Left renal pelvis (tissue), 4 donors: ENCODE measurements at regions not wholly inside any gene's neighbourhood (a gene's known extent, or its start where the extent isn't known, plus 50 kb on each side); places are given as distances from the start of the nearest gene placed in this dataset.
A peak's percentile ranks its signal among the peaks of the same experiment; 100 is the strongest.

ENCODE experiments used
- DNase-seq, 4 donors: peaks; one replicate each; pipeline ENCODE4 v3.0.0-alpha.2; 2013; ENCODE audit warnings: low read depth in 4 of 4, low spot score in 3 of 4

DNA sequence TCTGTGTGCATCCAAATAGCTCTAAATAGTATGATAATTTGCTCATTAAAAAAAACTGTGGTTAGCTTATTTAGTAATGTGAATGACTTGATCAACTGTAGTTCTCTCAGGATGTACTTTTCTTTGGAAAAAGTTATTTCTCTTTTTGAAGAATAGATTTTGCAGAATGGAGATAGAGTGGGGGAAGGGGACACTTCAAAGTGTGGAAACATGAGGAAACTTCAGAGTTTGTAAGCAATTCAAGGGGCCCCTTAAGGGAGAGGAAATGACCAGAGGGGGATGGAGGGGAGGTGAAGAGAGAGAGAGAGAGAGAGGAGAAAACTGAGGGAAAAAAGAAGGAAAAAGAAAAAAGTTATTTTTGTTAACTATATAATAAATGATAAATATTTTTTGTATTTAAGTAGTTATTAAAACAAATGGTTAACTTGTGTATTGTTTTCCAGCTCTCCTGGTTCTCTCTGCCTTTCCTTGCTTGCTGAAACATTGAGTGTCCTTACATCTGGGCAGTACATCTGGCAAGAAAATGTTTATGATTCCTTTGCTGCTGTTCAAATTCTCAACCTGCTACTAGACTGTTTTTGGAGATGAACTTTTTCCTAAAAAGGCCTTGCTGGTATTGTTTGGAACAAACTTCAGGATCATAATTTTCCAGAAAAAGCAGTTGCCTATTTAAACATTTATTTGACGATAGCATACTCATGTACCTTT lies 497.5 kb upstream of the CITED2 start:
- no peak for DNase-seq

DNA sequence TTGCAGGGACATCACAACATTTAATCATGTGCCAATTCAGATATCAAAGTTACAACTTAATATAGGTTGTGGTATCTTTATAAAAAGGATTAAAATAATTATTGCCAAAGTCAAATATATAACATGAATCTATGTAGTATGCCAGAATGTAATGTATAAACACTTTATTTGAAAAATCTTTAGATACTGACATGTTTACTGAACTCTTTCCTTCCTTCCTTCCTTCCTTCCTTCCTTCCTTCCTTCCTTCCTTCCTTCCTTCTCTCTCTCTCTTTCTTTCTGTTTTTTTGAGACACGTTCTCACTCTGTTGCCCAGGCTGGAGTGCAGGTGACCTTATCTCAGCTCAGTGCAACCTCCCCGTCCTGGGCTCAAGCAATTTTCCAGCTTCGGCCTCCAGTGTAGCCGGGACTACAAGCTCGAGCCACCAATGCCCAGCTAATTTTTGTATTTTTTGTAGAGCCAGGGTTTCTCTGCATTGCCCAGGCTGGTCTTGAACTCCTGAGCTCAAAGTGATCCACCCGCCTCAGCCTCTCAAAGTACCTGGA lies 496.8 kb upstream of the CITED2 start:
- no peak for DNase-seq

DNA sequence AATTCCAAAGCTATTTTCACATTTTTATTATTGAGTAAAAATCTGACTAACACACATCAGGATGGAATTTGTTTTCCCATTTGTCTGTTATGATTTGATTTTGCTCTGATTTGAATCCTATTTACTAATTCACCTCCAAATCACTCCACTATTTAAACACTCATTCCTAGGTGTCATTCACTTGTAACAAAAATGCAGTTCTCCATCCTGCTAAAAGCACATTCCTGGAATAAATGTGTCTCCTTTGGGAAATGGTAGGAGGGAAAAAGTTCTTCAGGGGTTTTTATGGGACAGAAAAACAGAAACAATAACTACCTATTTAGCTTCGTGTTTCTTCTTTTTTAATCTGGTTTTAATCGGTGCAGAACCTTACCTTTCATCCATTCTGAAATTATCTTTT lies 494.1 kb upstream of the CITED2 start:
- no peak for DNase-seq

DNA sequence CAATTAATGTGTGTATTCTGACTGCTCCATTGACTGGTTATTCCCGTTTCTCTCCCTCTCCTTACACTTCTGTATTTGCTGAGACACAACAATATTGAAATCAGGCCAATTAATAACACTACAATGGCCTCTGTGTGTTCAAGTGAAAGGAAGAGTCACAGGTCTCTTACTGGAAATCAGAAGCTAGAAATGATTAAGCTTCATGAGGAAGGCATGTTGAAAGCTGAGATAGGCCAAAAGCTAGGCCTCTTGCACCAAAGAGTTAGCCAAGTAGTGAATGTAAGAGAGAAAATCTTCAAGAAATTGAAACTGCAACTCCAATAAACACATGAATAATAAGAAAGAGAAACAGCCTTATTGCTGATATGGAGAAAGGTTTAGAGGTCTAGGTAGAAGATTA lies 489.5 kb upstream of the CITED2 start:
- DNase-seq = no peak

DNA sequence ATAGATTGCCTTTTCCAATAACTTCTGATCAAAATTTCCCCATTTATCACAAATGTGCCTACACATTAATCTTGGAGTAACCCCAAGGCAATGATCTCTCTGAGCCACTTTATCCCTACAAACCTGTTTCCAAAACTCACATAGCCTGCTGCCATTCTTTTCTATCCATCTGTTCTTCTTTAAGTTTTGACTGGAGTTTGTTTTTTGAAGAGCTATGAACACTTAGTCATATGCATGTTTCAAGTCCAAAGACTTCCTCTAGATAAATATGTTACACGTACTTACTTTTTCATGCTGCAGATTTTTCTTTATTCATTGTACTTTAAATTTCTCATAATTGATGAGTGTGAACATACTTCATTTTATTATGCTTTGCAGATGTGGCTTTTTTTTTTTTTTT lies 488.9 kb upstream of the CITED2 start:
- no peak for DNase-seq

DNA sequence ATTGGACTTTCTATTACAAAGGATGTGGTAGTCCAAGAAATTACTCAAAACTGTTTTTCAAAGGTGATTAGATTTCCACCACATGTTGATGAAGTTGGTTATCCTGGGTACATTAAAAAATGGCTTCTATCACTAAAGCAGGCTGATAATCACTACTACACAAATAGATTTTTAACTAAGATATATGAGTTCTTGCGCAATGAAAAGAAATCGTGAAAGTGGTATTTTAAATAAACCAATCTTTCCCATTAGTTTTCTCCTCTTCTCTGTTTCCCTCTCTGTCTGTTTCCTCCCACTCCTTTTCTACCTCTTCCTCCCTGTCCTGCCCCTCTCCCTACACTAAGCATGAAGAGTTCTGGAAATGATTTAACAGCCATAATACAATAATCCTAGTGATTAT lies 487.9 kb upstream of the CITED2 start:
- no peak for DNase-seq

DNA sequence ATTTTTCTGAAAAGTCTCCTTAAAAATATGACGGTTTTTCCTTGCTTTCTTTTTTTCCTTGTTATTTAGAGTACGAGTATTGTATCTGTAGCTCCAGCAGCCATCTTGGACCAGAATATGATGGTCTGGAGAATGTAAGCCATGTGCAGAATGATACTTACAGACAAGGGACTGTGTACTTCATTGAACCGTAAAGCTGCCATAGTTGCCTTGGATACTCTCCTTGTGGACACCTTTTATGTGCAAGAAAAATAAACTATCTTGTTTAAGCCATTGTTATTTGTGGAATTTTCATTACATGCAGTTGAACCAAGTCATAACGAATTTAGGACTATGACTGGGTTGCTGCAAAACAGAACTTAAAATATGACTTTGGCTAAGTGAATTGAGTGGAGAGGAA lies 485.8 kb upstream of the CITED2 start:
- DNase-seq = no peak

DNA sequence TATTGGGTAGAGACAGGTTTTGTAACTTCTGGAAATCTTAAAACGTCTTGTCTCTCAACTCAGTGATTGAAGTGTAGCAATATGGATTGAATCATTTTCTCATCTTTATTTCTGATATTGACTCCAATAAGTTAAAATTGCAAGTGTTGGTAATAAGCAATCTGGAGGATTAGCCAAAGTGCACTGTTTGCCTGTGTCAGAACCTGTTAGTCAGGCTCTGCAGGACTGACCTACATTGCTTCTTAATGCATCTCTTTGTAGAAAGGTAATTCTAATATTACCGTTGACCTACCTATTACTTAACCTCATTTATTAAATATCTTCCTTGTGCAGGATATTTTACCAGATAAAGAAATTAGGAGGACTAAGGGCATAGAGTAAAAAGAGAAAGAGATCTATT lies 484.0 kb upstream of the CITED2 start:
- no peak for DNase-seq

DNA sequence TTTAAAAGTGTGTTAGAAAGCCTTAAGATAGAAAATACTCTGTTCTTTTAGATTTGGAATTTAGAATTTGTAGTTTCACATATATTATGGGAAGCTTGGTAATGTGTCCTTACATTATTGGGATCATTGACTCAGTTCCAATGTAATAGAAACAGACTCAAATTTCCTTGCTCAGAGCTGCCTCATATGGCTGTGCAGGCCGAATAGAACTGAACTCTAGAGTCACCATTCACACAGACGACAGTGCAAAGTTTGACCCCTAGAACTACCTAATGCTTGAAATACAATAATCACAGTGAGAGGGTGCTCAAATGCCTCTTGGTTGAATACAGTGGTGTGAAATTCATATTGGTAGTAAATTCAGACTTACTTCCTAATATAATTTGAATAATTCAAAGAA lies 482.7 kb upstream of the CITED2 start:
- DNase-seq = no peak

DNA sequence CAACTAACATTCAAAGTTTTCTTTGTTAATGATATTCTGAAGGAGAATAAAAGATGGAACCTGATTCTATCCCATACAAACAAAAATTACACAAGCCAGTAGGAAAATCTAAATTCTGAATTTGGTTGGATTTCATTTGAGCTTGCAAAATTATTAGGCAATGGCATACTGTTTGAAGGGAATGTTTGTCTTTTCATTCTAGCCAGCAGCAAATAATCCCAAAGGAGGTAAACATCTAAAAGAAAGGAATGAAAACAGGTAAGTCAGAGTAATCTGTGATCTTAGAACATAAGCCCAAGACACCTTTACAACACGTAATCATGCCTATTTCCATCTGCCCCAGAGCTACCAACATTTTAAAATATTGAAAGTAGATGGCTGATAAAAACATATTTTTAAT lies 482.1 kb upstream of the CITED2 start:
- no peak for DNase-seq

DNA sequence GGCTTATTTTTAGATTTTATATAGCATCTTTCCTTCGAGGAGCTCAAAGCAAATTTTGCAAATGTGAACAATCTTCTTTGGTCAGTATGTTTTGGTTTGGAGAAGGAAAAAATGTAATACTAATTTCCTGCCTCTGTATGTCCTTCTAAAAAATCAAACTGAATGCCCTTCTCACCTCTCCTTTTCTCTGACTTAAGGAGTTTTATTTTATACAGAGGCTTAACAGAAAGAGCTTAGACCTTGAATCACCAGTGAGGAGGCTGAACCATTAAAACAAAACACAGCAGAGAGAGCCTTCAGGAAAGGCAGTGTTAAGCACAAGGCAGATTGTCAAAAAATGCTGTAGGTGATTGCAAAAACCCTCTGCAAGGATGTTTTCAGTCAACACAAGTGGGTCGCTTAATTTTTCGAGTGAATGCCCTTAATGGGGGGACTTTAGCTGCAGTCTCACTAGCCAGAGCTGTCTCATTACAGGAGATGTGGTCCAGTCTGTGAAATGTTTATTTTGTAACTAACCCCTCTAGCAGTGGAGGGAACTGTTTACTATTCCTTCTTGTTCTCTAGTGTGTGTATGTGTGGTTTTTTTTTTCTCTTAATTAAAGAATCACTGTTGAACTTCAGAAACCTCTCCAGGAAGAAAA lies 481.3 kb upstream of the CITED2 start:
- DNase-seq = peak in 1 of 4 donors; percentile 70

DNA sequence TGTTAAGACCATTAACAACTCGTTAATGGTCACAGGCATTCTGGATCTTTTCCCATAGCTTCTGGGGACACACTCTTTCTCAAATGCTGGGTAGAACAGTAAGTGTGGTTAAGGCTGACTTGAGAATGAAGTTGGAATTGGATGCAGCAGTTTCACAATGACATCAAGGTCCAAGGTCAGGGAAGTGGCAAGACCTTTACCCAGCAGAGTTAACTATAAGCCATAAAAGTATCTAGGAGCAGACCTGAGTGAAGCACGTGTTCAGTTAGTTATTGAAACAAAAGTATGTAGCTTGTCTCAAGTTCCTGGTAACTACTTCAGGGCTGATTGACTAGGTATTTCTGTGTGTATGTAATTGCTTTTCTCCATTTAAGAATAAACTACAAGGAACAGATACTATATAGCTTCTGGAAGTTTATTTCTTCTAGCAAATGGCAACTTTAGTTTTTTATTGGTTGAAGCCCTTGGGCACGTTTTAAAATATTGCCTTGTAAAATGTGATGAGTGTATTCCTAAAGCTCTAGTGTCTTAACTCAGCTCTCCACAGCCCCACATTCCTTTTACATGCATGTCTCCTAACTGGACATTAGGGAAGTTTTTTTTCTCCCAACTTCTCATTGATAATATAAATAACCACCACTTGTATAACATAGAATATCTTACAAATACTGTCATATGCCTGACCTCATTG lies 479.0 kb upstream of the CITED2 start:
- no peak for DNase-seq

DNA sequence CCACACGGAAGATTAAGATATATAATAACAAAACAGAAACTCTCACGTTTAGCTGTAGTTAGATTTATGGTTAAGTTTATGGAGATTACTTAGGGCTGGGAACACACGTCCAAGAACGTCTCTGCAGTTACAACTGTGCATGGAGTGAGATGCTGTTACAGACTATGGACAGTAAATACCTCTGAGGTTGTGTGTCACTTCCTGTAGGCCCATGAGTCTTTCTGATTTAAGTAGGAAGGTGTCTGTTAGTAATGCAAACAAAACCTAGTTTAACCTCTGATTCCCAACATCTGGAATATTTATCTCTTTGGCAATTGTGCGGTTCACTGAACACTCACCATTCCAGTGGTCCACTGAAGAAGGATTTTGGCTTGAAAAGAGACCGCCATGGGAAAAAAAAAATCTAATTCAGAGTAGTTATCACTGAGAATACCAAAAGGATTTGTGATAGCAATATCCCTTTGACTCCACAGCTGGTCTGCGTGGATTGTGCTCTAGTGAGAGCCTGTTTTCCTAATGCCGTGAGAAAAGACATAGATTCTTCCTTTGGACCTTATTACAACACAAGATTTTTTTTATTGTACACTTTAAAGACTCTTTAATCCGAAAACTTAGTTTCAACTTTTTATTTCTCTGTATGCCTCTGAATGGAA lies 478.2 kb upstream of the CITED2 start:
- DNase-seq = no peak

DNA sequence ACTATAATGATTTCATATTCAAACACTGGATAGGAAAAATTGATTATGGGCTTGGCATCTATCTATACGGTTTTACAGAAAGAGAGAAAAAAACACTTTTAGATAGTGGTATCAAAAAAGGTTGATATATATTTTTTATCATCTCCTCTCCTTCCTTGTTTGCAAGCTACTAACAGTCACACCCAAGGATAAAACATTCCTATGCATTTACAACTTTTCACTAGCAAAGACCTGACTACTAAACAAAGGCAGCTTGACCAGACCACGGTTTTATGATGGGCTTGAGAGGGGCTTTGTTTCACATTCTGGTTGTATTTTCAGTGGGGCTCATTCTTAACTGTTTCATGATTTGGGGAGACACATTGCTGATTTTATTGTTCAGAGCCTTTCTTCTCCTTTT lies 477.6 kb upstream of the CITED2 start:
- DNase-seq = no peak

DNA sequence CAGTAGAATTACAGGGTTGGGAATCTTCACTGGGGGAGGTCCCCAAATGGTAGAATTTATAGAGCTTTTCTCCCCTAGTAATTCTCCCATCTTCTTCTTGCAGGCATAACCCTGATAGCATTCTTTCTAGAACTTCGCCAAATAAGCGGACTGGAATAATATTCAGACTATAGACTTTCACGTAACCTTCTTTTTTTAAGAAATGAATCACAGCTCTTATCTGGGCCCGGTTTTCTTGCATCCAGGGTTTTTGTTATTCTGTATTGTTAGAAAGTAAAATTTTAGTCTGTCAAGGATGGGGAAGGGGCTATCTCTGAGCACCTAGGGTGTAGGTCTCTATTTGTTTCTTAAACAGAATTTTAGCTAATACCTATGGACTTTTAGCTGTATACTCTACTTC lies 476.8 kb upstream of the CITED2 start:
- no peak for DNase-seq

DNA sequence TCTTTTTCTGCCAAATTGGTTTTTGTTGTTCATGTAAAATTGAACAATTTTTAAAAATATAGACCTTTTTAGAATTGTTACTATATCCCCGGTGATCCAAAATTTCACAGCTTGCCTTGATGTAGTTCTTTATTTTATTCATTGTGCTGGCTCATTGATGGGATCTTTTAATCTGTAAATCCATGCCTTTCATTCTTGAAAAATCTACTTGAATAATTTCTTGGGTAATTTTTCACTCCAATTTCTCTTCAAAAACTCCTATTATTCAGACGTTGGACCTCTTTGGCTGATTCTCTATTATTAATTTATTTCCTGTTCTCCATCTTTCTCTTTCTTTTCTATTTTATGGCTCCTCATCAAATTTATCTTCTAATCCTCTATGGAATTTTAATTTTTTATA lies 476.1 kb upstream of the CITED2 start:
- DNase-seq = no peak

DNA sequence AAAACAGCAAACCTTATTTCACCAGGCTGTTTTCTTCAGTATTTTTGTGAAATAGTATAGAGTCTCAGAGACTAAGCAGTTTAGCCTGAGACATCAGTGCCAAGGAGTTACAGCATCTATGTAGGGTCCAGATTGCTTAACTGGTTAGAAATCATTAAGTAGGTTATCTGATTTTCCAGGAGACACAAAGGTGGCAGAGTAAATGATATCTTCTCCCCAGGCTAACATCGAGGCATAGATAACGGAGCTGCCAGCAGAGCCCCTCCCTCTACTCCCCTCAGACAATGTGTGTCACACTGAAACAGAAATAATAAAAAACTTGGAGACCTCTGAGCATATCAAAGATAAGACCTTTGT lies 473.0 kb upstream of the CITED2 start:
- no peak for DNase-seq

DNA sequence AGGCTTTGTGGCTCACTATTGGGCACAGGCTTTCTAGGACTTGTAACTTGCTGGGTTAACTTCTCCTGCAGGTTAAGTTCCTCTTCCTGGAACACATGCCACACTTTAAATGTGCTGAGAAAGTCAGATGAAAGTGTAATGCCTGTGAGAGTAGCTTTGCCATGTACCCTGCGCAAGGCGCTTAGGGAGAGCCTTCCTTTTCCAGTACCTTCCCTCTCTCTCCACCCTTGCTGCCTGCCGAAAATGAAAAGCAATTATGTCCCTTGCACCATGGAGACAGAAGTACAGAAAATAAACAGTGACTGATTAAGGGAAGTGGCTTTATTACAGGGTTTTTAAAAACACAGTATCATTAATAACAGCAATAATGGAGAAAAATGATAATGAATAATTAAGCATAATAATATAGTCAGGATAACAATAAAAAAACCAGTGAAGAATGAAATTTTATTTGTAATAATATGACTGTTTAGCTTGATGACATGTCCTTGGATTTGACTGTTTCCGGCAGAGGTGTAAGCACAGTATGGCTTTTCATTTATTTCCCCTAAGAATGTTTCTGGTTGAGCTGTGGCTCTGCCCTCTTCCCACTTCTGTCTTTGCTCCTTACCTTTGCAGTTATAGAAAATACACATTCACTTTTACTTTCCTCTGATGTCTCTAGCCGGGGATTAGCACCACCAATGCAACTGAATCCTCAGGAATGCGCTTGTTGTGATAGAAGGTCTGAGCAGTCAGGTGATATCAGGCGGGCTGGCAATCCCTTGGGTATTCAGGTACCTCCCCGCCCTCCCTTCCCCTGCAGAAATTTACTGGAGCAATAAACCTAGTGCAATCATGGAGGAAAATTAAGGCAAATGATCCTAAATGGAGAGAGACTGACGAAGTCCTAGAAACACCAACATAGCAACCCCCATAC lies 472.3 kb upstream of the CITED2 start:
- no peak for DNase-seq

DNA sequence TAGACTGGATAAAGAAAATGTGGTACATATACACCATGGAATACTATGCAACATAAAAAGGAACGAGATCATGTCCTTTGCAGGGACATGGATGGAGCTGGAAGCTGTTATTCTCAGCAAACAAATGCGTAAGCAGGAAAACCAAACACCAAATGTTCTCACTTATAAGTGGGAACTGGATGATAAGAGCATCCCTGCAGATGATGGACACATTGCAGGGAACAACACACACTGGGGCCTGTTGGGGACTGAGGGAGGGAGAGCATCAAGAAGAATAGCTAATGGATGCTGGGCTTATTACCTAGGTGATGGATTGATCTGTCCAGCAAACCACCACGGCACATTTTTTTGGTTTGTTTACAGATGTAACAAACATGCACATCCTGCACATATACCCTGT lies 470.5 kb upstream of the CITED2 start:
- no peak for DNase-seq

DNA sequence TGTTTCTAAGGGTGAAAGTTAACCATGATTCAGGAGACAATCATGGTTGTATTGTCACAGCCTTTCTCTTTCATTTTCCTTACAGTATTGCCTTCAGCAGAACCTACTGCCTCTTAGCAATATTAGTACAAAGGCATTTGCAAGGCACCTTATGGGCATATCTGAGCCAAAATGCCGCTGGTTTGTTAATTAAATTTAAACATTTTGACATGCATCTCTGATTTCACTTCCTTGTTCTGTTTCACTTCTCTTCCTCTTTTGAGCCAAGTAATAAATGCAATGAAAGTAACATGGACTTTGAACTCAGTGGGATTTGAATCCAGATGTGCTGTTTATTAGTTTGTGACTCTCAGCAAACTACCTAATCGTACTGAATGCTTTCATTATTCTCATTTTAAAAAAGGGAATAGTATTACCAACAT lies 467.4 kb upstream of the CITED2 start:
- no peak for DNase-seq
